ENCODE measurements at regions not wholly inside any gene's neighbourhood (a gene's known extent, or its start where the extent isn't known, plus 50 kb on each side); places are given as distances from the start of the nearest gene placed in this dataset.

DNA sequence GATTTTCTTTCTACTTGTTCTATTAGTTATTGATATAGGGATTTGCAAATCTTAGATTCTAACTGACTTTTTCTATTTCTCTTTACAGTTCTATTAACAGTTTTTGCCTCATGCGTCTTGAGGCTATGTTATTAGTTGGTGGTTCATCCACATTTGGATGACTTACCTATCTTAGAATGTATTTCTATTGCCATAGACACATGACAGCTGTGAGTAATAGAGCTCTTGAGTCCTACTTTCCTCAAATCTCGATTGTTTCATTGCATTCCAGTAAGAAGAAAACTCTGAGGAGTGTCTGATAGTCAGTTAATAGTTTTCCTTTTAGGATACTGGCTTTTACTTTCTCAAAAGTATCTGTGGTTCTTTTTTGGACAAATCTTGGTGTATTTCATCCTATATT lies 241.4 kb upstream of the ZNF32 start:
- H3K4me3 Mint-ChIP-seq (ENCODE audit: low read depth): no peak overlapping the region
- TF ChIP-seq, protein P1, sequence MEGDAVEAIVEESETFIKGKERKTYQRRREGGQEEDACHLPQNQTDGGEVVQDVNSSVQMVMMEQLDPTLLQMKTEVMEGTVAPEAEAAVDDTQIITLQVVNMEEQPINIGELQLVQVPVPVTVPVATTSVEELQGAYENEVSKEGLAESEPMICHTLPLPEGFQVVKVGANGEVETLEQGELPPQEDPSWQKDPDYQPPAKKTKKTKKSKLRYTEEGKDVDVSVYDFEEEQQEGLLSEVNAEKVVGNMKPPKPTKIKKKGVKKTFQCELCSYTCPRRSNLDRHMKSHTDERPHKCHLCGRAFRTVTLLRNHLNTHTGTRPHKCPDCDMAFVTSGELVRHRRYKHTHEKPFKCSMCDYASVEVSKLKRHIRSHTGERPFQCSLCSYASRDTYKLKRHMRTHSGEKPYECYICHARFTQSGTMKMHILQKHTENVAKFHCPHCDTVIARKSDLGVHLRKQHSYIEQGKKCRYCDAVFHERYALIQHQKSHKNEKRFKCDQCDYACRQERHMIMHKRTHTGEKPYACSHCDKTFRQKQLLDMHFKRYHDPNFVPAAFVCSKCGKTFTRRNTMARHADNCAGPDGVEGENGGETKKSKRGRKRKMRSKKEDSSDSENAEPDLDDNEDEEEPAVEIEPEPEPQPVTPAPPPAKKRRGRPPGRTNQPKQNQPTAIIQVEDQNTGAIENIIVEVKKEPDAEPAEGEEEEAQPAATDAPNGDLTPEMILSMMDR (IDR thresholded peaks at IDR 0.05; ENCODE audit: unreplicated experiment): no peak
- no peak overlapping the region for H3K27ac Mint-ChIP-seq

DNA sequence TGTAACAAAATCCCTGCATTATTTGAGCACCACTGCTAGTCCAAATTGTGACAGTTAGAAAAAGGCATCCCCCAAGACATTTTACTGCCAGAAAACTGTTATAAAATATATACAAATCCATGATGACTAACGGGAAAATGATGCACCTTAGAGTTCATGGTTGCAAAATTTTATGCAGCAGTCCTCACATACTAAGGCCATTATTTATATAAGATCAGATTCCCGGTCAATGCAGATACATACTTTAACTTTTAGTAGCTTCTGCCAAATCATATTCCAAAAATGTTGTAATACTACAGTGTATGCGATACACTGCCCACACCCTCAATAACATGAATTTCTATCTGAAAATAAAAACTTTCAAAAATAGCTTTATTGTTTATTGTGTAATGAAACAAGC lies 239.9 kb upstream of the ZNF32 start:
- no peaks in the 10 kb centered on the region for H3K4me1 Mint-ChIP-seq (ENCODE audit: low read depth)
- H3K9me3 Mint-ChIP-seq (ENCODE audit: low read depth): no peaks in the 10 kb centered on the region
- no peaks in the 10 kb centered on the region for H3K36me3 Mint-ChIP-seq (ENCODE audit: insufficient read depth)
- TF ChIP-seq, protein P1 (IDR thresholded peaks at IDR 0.05; ENCODE audit: unreplicated experiment): no peak
- DNase-seq (ENCODE audit: low spot score, unreplicated experiment): no peak
- peaks cover 5% of the 10 kb centered on the region for H3K27me3 Mint-ChIP-seq
- H3K4me3 Mint-ChIP-seq (ENCODE audit: low read depth): no peak overlapping the region
- no peak overlapping the region for H3K27ac Mint-ChIP-seq

More for the DNA sequence above, 241.4 kb upstream of the ZNF32 start:
- Mint-ChIP-seq H3K27me3 (peaks cover 8% of the 10 kb centered on the region), H3K9me3 (ENCODE audit: low read depth) (no peaks in the 10 kb centered on the region), H3K4me1 (ENCODE audit: low read depth) (no peaks in the 10 kb centered on the region), H3K36me3 (ENCODE audit: insufficient read depth) (no peaks in the 10 kb centered on the region)
- no peak for DNase-seq (ENCODE audit: low spot score, unreplicated experiment)

DNA sequence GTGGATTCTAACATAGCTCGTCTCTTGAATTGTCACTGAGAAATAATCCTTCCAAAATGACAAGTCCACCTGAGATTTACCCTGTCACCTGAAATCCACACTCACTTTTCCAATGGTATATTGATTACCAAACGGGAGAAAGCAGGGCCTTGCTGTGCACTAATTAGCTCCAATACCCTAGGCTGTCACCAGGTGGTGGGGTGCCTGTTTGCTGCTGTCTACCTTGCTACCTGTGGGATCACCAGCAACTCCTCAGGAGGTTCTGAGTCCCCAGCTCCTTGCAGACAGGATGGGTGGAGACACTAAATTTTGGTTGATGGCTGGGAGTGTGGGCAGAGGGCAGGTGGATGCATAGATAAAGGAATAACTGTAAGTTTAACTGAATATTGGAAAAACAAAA lies 237.2 kb upstream of the ZNF32 start:
- H3K27ac Mint-ChIP-seq: no peak overlapping the region
- no peaks in the 10 kb centered on the region for H3K9me3 Mint-ChIP-seq (ENCODE audit: low read depth)
- no peaks in the 10 kb centered on the region for H3K36me3 Mint-ChIP-seq (ENCODE audit: insufficient read depth)
- no peak overlapping the region for H3K4me3 Mint-ChIP-seq (ENCODE audit: low read depth)
- no peak for DNase-seq (ENCODE audit: low spot score, unreplicated experiment)
- TF ChIP-seq, protein P1 (IDR thresholded peaks at IDR 0.05; ENCODE audit: unreplicated experiment): peak; percentile 54
- peaks cover 5% of the 10 kb centered on the region for H3K27me3 Mint-ChIP-seq
- no peaks in the 10 kb centered on the region for H3K4me1 Mint-ChIP-seq (ENCODE audit: low read depth)

DNA sequence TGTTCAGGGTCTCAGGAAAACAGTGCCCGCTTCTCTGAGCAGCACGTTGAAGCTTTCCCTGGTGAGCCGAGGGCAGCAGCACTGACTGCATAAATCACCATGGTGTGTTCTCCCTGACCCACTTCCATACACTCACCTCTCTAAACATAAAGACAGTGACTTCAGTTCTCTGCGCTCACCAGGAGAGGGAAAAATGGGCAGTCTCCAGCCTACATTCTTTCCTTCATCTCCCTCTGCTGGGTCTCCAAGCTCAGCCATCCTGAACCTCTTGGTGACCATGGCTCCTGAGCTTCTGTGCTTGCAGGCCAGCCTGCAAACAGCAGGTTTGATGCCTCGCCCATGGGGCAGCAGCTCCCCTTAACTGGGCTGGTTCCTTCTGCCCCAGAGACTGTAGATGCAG lies 236.6 kb upstream of the ZNF32 start:
- Mint-ChIP-seq H3K36me3 (ENCODE audit: insufficient read depth) (no peaks in the 10 kb centered on the region), H3K27ac (no peak overlapping the region), H3K4me1 (ENCODE audit: low read depth) (no peaks in the 10 kb centered on the region), H3K4me3 (ENCODE audit: low read depth) (no peak overlapping the region), H3K27me3 (peaks cover 5% of the 10 kb centered on the region), H3K9me3 (ENCODE audit: low read depth) (no peaks in the 10 kb centered on the region)
- TF ChIP-seq, protein P1 (IDR thresholded peaks at IDR 0.05; ENCODE audit: unreplicated experiment): no peak
- DNase-seq (ENCODE audit: low spot score, unreplicated experiment): no peak

DNA sequence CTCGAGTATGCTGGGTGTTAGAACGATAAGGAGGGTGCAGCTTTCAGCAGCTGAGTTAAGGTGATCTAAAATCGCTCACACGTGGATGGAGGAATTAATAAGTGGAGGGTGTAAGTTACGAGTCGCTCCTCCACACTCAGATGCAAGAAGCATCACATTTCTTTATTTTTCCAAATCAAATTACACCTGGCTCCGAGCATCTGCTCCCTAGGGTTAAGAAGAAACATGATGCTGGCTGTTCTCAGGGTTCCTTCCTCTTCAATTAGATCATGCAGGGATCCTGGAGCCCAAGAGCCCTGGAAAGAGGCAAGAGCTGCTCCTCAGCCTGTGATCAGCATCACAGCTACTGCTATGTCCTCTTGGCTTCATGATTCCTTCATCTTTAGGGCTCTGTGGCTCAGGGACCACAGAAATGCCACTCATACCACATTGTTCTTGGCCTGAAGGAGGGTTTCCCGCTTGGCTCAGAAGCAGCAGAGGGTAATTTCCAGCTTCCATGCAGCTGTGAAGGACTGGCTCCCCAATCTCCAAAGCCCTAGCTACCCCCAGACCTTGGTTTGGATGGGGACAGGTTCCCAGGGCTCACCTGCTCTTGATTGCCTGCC lies 235.9 kb upstream of the ZNF32 start:
- no peak for DNase-seq (ENCODE audit: low spot score, unreplicated experiment)
- H3K27ac Mint-ChIP-seq: no peak overlapping the region
- no peaks in the 10 kb centered on the region for H3K4me1 Mint-ChIP-seq (ENCODE audit: low read depth)
- no peak overlapping the region for H3K4me3 Mint-ChIP-seq (ENCODE audit: low read depth)
- peaks cover 5% of the 10 kb centered on the region for H3K27me3 Mint-ChIP-seq
- no peaks in the 10 kb centered on the region for H3K36me3 Mint-ChIP-seq (ENCODE audit: insufficient read depth)
- TF ChIP-seq, protein P1 (IDR thresholded peaks at IDR 0.05; ENCODE audit: unreplicated experiment): no peak
- H3K9me3 Mint-ChIP-seq (ENCODE audit: low read depth): no peaks in the 10 kb centered on the region
